Fibroblast of pulmonary artery (primary cell): ENCODE measurements at regions not wholly inside any gene's neighbourhood (a gene's known extent, or its start where the extent isn't known, plus 50 kb on each side); places are given as distances from the start of the nearest gene placed in this dataset.

ENCODE experiments used
- DNase-seq: peaks from one replicate; pipeline ENCODE4 v3.0.0-alpha.2; 2010; ENCODE audit warnings: low read depth
- H3K4me3 ChIP-seq: replicated peaks from 2 replicates; pipeline ENCODE4 v1.5.1; 2011; ENCODE audit warnings: low read depth, mild to moderate bottlenecking, control low read depth, low read length, moderate library complexity
- TF ChIP-seq, protein P1 (sequence below): IDR thresholded peaks from 2 replicates; pipeline ENCODE4 v1.5.1; 2011; ENCODE audit warnings: mild to moderate bottlenecking, control low read depth, low read length, inconsistent platforms; ENCODE audit errors: missing control alignments

DNA sequence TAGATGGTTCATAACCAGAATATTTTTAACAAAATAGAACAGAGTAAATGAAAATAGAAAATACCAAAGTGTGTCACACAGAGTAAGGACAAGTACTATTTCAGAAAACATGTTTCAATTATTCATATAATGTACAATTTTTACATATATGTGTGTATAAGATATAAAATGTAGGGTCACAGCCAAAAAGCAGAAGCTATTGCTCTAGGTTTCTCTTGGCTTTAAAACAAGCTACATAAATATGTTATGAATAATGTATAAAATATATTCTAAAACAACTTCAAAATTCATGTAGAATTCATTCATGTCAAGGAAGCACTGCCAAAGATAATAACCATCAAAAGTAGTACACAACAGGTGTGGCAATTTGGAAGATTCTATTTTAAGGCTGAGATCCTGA, 218.2 kb downstream of the TTC32 start:
- TF ChIP-seq, protein P1, sequence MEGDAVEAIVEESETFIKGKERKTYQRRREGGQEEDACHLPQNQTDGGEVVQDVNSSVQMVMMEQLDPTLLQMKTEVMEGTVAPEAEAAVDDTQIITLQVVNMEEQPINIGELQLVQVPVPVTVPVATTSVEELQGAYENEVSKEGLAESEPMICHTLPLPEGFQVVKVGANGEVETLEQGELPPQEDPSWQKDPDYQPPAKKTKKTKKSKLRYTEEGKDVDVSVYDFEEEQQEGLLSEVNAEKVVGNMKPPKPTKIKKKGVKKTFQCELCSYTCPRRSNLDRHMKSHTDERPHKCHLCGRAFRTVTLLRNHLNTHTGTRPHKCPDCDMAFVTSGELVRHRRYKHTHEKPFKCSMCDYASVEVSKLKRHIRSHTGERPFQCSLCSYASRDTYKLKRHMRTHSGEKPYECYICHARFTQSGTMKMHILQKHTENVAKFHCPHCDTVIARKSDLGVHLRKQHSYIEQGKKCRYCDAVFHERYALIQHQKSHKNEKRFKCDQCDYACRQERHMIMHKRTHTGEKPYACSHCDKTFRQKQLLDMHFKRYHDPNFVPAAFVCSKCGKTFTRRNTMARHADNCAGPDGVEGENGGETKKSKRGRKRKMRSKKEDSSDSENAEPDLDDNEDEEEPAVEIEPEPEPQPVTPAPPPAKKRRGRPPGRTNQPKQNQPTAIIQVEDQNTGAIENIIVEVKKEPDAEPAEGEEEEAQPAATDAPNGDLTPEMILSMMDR: no peak
- DNase-seq: no peak
- H3K4me3 ChIP-seq: no peak overlapping the region

DNA sequence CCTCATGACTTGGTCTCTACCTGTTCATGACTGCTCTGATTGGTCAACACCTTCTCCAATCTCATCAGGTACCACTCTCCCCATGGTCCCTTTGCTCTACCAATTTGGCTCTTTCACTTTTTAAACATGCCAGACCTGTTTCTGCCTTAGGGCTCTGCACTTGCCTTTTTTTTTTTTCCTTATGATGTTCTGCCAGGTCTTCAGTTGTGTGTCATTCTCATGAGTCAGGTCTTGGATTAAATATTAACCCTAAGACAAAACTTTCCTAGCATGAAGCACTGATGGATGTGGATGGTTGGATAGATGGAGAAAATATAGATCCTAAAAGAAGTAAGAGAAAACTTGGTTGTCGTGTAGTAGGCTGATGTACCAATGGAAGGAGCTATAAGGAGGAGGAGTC, 219.3 kb downstream of the TTC32 start:
- no peak overlapping the region for H3K4me3 ChIP-seq
- DNase-seq: no peak
- TF ChIP-seq, protein P1: no peak

DNA sequence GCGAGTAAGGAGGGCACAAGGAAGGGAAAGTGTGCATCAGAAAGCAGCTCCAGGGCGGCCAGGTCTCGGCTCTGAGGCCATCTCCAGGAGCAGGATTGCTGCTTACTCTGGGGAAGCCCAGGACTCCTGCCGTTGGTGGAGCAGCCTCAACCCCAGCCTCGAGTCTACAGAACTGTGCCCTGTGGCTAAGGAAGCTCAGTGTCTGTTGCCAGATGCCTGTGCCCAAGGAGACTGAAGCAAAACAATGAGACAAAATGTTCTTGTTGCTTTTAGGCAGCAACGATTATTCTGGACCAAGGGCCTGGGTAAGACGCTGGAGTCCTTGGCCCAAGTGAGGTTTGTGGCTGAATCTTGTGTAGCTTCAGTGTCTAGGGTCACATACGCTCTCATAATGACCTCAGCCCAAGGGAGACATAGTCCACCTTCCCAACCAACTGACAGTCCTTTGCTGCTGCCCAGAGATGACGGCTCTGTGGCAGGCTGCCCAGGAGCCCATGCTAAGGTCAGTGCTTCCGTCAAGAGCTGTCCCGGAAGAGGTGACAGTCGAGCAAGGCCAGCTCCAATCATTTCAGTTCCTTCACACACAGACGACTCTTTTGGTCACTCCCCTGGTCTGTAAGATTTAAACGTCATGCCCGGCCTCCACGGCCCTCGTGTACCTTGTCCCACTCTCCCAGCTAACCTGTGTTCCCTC, 223.8 kb downstream of the TTC32 start:
- TF ChIP-seq, protein P1: no peak
- DNase-seq: no peak
- H3K4me3 ChIP-seq: no peak overlapping the region

DNA sequence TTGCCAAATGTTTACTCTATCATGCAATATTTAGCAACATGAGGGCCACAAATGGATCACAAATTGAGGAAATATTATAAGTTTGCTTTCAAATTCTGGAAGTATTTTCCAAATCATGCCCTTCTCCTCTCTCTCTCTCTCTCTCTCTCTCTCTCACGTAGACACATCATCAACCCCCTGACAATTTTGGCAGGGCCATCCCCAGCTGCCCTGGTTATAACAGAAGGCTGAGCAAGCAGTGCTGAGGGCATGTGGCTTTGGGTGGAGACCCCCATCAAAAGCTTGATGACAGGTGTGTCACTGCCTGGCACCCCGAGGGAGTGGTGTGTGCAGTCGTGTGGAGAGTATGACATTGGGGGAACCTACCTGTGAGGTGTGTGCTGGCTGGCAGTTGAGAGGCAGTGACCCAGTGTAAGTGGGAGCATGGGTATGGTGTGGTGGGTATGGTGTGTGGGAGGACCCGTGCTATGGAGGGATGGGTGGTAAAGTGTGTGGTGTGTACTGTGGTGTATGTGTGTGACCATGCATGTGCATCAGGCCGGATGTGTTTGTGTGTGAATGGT, 224.5 kb downstream of the TTC32 start:
- no peak for DNase-seq
- TF ChIP-seq, protein P1: no peak
- H3K4me3 ChIP-seq: no peak overlapping the region

DNA sequence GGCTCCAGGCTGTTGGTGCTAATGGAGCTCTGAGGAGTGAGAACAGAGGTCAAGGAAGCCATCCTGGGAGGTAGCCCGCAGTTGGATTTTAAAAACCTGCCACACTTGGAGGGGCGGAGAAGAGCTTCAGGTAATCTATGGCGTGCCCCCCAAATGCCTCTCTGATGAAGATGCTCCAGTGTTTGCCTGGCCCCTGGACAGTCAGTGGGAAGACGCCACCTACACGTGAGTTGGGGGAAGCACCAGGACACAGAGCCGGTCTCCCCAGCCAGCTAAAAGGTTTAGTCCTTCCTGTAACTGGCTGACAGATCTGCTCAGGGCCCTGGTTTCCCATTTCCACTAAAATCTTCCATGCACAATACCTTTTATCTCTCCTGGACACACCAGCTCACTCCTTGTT, 225.0 kb downstream of the TTC32 start:
- no peak for DNase-seq
- no peak overlapping the region for H3K4me3 ChIP-seq
- TF ChIP-seq, protein P1: no peak

DNA sequence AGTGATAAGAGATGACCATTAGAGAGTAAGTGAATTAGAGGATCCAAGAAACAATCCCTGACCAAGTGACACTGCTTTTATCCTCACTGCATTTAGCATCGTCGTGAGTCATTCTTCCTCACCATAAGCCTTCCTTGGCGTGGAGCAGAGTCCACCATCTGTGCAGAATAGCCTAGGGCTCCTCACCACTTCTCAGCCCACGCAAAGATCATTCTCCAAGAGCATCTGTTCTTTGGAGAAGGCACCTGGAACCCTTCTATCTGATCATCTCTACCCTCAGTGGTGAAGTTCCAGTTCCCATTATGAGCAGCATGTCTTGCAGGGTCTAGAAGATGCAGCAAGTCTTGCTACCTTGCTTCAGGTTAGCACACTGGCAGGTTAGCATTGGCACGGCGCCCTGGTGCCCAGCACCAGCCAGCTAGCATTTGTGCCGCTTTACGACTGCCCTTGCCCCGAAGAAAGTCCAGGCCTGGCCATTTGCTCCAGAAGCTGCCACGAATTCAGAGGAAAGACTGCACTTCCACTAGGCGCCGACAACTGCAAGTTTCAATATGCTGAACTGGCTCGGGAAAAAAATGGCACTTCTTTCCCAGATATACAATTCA, 225.8 kb downstream of the TTC32 start:
- DNase-seq: no peak
- TF ChIP-seq, protein P1: no peak
- H3K4me3 ChIP-seq: no peak overlapping the region
